ENCODE measurements at regions not wholly inside any gene's neighbourhood (a gene's known extent, or its start where the extent isn't known, plus 50 kb on each side); places are given as distances from the start of the nearest gene placed in this dataset.
A peak's percentile ranks its signal among the peaks of the same experiment; 100 is the strongest.

- peak overlapping the region; percentile 35; the same call in 1 of the 2 replicates for H3K18ac ChIP-seq (ENCODE audit: low read depth, low read length)
- no peak overlapping the region for H3K23ac ChIP-seq (ENCODE audit: low read depth, low read length)
- H4K20me1 ChIP-seq (ENCODE audit: insufficient read depth, low read length), result no peaks in the 10 kb centered on the region
- H2BK5ac ChIP-seq (ENCODE audit: low read depth, low read length, poor library complexity, severe bottlenecking), result no peak overlapping the region
- no peak overlapping the region for H3K4me3 ChIP-seq (ENCODE audit: insufficient read depth, low read depth, low read length)
- no peak overlapping the region for H2BK20ac ChIP-seq (ENCODE audit: low read depth, low read length)
- no TSS peak for BruUV-seq (replicated peaks)
- dilution Hi-C loops (cut with HindIII; ENCODE audit: low sequenced_read_pairs, unreplicated experiment), result no loop called here
- H2AK5ac ChIP-seq (ENCODE audit: low read depth, low read length), result no peak overlapping the region
- no peak overlapping the region for H4K8ac ChIP-seq (ENCODE audit: low read depth in 2 of 2, low read length in 2 of 2)
- H3K27me3 ChIP-seq (ENCODE audit: control insufficient read depth, insufficient read depth, low read length), result no peaks in the 10 kb centered on the region
- in situ Hi-C loops (cut with MboI; ENCODE audit: low sequenced_read_pairs), result no loop called here
- H3K4ac ChIP-seq (ENCODE audit: low read depth, low read length), result no peak overlapping the region
- H3K56ac ChIP-seq (ENCODE audit: extremely low read depth, insufficient read depth, low read length), result no peak overlapping the region
- ChIA-PET POLR2A (ENCODE audit: unreplicated experiment) (no interaction called here), CTCF (no interaction called here)
- H4K5ac ChIP-seq (ENCODE audit: low read depth, low read length), result no peak overlapping the region
- H3K14ac ChIP-seq (replicated peaks; ENCODE audit: low read depth, low read length), result no peak overlapping the region
- WGBS, 2 experiments (ENCODE audit: extremely low coverage in 2 of 2, insufficient read length in 1 of 2), result no CpG with 5 or more reads among the region's 5 CpGs
- no peak for ATAC-seq (ENCODE audit: low read depth)
- no peak overlapping the region for H4K91ac ChIP-seq (ENCODE audit: insufficient read depth, low read depth, low read length)
- no peak overlapping the region for H3K4me2 ChIP-seq (ENCODE audit: low read depth, low read length)
- H2AK9ac ChIP-seq (replicated peaks; ENCODE audit: low read depth, low read length, poor library complexity), result no peak overlapping the region
- DNase-seq, result no peak
- no peaks in the 10 kb centered on the region for H3K9me1 ChIP-seq (ENCODE audit: insufficient read depth, low read length)
- TF ChIP-seq RFX5 (IDR thresholded peaks at IDR 0.05; ENCODE audit: low read depth, low read length), result no peak
- no peak for TF ChIP-seq POLR2A (IDR thresholded peaks at IDR 0.05; ENCODE audit: low read depth, low read length)
- TF ChIP-seq, protein P1, sequence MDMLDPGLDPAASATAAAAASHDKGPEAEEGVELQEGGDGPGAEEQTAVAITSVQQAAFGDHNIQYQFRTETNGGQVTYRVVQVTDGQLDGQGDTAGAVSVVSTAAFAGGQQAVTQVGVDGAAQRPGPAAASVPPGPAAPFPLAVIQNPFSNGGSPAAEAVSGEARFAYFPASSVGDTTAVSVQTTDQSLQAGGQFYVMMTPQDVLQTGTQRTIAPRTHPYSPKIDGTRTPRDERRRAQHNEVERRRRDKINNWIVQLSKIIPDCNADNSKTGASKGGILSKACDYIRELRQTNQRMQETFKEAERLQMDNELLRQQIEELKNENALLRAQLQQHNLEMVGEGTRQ (IDR thresholded peaks at IDR 0.05; ENCODE audit: low read depth, low read length), result no peak
- TF ChIP-seq MXI1 (IDR thresholded peaks at IDR 0.05; ENCODE audit: borderline replicate concordance, low read depth, low read length), result no peak
- no peak for TF ChIP-seq MAFK (IDR thresholded peaks at IDR 0.05; ENCODE audit: low read depth, low read length)
- TF ChIP-seq FOS (IDR thresholded peaks at IDR 0.05; ENCODE audit: low read depth, low read length), result no peak
- TF ChIP-seq, protein P2, sequence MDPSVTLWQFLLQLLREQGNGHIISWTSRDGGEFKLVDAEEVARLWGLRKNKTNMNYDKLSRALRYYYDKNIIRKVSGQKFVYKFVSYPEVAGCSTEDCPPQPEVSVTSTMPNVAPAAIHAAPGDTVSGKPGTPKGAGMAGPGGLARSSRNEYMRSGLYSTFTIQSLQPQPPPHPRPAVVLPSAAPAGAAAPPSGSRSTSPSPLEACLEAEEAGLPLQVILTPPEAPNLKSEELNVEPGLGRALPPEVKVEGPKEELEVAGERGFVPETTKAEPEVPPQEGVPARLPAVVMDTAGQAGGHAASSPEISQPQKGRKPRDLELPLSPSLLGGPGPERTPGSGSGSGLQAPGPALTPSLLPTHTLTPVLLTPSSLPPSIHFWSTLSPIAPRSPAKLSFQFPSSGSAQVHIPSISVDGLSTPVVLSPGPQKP (IDR thresholded peaks at IDR 0.05; ENCODE audit: borderline replicate concordance, low read depth, low read length), result no peak
- TF ChIP-seq CHD1 (IDR thresholded peaks at IDR 0.05; ENCODE audit: low read depth, low read length), result no peak
- no peak for TF ChIP-seq RCOR1 (IDR thresholded peaks at IDR 0.05; ENCODE audit: insufficient replicate concordance, low read length)
- no peak for TF ChIP-seq BHLHE40 (IDR thresholded peaks at IDR 0.05; ENCODE audit: low read depth, low read length)
- no peak for TF ChIP-seq SMC3 (IDR thresholded peaks at IDR 0.05; ENCODE audit: low read depth, low read length)
- H3K9ac ChIP-seq (ENCODE audit: low read depth, low read length), result no peak overlapping the region
- H2BK120ac ChIP-seq (ENCODE audit: low read depth, low read length), result no peak overlapping the region
- no peaks in the 10 kb centered on the region for H3K36me3 ChIP-seq (ENCODE audit: control insufficient read depth, insufficient read depth, low read length)
- H2BK15ac ChIP-seq (ENCODE audit: low read depth, low read length), result no peak overlapping the region
- peaks cover 1% of the 10 kb centered on the region; the same call in 1 of the 2 replicates for H3K4me1 ChIP-seq (ENCODE audit: control insufficient read depth, insufficient read depth, low read length)
- no peaks in the 10 kb centered on the region for H3K79me1 ChIP-seq (ENCODE audit: low read depth in 1 of 2, low read length in 2 of 2)
- H3K9me3 ChIP-seq (ENCODE audit: control insufficient read depth, insufficient read depth, low read length), result no peaks in the 10 kb centered on the region
- no peak overlapping the region for H2AFZ ChIP-seq (replicated peaks; ENCODE audit: low read length, poor library complexity)
- H3K27ac ChIP-seq (ENCODE audit: insufficient read depth, low read length), result no peak overlapping the region
- intact Hi-C loops (cut with micrococcal nuclease), result no loop called here
These were observed 139.6 kb upstream of the HTR2A start for GRCh38 chr13:47036294-47037008.
